RPMI8226 (cell line): ENCODE measurements at regions not wholly inside any gene's neighbourhood (a gene's known extent, or its start where the extent isn't known, plus 50 kb on each side); places are given as distances from the start of the nearest gene placed in this dataset.

Experiments
- DNase-seq: peaks from one replicate; pipeline ENCODE4 v3.0.0-alpha.2; 2015

- no peak for DNase-seq
Observed at GRCh38 chr4:27187786-27188185, 327.1 kb downstream of the STIM2 start.

DNA sequence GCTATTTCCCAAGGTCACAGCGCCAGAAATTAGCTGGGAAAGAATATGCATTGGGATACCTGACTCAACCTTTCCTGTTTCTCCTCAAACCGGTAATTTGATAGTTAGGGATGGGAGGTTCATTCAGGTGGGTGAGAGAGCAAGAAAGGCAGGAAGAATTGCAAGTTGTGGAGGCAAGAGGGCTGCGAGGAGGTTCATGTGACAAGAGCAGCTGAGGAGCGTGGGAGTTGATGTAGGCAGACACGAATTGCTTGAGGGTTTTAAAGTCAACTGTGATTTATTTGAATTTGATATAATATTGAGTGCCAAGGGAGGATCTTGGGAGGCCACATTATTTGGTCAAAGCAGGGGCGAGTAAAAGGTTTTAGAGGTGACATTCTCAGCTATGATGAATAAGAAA is 329.0 kb downstream of the STIM2 start:
- DNase-seq = no peak

DNA sequence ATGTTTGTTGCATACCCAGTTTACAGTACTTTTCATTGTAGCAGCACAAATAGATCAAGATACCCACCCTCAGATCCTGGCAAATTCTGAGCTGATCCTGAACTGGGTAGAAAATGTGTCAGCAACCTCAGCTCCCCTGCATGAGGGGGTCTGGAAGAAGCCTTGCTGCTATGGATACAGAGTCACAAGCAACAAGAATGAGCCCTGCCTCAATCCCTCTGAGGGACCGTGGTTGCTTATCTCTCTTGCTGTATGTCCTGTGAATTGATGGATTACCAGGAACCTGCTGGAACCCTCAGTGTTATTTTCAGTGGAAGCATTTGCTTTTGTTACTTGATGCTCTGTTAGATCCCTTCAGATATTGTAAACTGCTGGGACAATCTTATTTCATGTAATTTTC is 331.0 kb downstream of the STIM2 start:
- no peak for DNase-seq

DNA sequence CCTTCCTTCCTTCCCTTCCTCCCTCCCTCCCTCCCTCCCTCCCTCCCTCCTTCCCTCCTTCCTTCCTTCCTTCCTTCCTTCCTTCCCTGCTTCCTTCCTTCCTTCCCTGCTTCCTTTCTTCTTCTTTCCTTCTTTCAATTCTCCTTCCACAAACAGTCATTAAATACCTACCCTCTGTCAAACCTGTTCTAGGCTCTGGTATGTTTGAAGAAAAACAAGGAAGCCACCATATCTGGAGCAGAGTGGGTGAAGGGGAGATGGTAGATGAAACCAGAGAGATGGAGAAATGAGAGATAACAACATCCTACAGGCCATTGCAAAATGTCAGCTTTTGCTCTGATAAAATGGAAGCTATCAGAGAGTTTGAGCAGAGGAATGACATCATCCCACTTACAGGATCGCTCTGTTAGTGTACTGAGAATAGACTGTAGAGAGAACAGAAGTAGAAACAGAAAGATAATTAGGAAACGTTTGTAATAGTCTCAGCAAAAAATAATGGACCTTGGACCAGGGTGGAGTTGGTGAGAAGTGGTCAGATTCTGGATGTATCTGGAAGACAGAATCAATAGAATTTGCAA is 334.0 kb downstream of the STIM2 start:
- no peak for DNase-seq

- no peak for DNase-seq
Observed at GRCh38 chr4:27198246-27198645, 337.6 kb downstream of the STIM2 start.

GRCh38 chr4:27198971-27199370 is 338.3 kb downstream of the STIM2 start:
- no peak for DNase-seq

- no peak for DNase-seq
Observed at GRCh38 chr4:27206009-27206408, 345.4 kb downstream of the STIM2 start.

DNA sequence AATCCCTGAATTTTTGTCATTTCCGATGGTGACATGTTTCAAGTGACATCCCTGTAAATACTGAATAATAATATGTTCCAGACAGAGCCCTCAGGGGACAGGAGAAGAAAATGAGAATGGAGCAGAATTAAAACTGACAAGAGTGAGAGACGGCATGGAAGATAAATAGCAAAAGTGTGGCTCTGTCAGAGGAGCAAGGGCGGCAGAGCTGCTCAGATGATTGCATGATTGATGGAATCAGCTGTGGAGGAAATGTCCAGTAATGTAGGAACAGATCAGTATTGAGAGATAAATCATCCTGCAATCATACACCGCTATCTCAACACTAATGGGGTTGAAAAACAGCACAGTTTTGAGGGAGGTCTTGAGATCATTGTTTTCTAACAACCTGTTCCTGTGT is 350.3 kb downstream of the STIM2 start:
- no peak for DNase-seq

GRCh38 chr4:27214010-27214409 is 353.4 kb downstream of the STIM2 start:
- no peak for DNase-seq

DNA sequence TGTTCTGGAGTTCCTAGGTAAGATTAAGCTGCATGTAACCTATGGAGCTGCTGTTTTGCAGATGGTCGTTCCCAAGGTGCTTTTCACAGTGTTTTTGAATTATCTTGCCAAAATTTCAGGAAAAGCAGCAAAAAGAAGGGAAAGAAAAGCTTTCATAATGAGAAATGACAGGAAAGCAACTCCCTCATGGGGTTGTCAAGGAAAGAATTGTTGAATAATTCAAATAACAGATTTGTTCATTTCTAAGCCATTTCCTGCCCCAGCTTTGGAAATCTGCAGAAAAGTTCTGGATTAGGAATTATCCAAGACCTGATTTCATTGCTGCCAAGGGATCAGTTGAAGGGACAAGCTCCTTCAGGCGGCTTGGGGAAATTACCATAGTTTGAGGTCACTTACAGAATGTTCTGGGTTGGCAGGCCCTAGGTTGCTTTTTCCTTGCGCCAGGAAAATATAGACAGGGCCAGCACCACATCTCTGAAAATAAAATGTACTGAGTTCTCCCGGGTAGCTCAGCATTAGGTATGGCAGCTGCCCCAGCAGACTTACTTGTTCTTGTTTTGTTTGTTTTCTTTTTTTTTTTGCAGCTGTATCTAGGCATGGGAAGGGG is 354.7 kb downstream of the STIM2 start:
- no peak for DNase-seq

DNA sequence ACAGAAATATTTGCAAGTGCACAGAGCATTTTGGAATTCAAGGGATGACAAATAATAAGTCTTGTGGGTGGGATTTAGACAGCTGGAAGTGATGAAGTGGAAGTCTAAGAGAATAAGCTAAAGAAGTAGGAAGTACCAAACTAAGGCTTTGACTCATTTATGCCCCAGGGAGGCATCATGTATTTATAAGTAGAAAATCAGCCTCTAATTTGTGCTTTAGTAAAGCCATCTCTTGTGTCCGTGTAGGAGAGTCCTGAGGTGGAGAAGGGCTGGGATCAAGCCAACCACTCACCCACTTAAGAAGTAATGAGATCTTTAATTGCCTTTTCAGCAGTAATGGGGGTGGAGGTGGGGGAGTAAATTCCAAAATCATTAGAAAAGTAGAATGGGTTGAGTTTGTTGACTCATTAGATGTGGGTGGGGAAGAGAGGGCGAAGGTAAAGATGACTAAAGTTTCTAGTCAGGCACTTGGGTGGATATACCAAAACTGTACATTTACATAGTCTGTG is 356.7 kb downstream of the STIM2 start:
- no peak for DNase-seq

- no peak for DNase-seq
Observed at GRCh38 chr4:27218013-27218412, 357.4 kb downstream of the STIM2 start.

- no peak for DNase-seq
Observed at GRCh38 chr4:27223326-27223725, 362.7 kb downstream of the STIM2 start.

- DNase-seq = no peak
Observed at GRCh38 chr4:27233531-27233930, 372.9 kb downstream of the STIM2 start.

GRCh38 chr4:27234306-27234899 is 373.8 kb downstream of the STIM2 start:
- no peak for DNase-seq

- no peak for DNase-seq
Observed at GRCh38 chr4:27239641-27240040, 379.0 kb downstream of the STIM2 start.

DNA sequence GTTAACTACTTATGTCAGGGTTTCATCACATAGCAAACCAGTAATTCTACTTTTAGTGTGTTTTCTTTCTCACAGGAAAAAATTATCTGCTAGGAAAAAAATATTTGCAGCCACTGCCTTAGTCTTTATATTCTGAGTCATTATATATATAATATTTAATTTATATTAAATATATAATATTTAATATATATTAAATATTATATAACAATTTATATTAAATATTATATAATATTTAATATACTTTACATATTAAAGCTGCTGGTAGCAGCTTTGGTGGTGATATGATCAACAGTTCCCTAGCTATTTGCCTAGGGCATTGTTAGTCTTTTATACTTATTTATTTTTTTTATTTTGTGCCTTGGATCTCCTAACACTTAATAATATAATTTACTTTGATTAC is 381.6 kb downstream of the STIM2 start:
- DNase-seq = no peak

DNA sequence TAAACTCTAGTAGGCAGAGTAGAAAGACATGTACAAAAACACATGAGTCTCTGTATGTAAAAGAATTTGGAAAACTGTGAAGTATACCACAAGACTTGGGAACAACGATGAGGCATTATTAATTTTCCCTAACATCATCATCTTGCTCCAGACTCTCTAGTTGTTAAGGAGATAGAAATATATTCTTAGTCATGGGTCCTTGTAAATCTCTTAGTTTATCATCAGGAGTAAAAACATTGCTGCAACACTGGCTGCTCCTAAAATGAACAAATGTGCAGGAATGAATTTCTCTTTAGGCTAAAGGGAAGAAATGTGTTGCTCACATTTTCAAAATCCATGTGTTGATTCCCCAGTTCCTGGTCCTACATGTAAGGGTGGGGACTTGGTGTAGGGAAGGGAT is 384.6 kb downstream of the STIM2 start:
- no peak for DNase-seq

GRCh38 chr4:27248829-27249228 is 388.2 kb downstream of the STIM2 start:
- DNase-seq = no peak

DNA sequence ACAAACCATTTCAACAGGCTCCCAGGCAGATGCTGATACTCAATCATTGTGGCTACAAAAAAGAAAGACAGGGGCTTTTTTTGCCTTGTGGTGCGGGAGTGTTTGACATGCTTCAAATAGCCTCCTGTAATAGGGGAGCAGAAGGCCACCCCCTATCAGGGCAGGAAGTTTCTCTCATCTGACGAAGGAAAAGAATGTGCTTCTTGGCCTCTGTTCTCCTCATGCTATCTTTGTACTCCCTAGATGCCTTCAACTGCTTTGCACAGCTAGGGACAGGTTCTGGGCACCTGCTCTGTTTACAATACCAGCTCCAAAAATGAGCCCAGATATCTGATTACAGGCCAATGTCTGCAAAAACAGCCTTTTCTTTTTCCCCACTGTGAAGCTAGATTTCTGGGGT is 391.1 kb downstream of the STIM2 start:
- DNase-seq = no peak

DNA sequence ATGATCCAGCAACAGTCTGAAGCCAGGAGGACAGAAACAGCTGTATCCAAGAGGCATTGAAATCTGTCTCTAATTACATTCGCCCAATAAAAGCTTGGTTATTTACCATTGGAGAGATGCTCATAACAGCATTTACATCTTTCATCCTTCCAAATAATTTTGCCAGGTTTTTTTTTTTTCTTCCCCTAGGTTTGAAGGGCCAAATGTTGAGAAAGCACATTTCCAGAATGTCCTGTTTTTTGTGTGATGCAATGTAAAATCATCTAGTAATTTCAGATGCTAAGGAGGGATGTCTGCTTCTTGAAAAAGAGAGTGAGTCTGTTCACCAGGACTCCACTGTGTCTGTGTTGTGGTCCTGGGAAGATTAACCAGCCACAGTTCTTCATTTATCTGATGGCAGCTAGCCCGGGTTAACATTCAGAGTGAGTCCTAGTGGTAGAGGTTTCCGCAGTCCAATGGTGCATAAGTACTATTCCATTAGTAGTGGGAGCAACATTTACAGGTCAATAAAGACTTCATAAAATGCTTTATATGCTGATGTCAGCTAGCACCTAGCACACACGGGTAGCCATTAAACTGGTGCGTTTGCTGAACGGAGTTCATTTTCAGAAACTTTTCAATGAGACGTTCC is 406.8 kb downstream of the STIM2 start:
- no peak for DNase-seq

GRCh38 chr4:27267970-27268355 is 407.3 kb downstream of the STIM2 start:
- no peak for DNase-seq

DNA sequence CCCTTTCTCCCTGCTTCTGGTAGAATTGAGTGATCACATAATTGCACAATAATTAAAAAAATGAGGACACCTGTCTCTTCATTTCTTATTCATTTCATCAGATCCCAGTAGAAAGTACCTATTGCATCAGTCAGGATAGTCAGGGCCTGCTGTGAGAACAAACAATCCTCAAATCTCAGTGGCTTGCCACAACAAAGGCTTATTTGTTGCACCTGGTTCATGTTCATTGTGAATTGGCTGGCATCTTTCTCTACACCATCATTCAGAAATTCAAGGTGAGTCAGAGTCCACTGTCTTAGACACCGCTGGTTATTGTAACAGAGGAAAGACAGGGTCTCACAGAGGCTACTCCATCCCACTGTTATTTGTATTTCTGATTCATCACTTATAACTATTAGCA is 409.8 kb downstream of the STIM2 start:
- DNase-seq = no peak

GRCh38 chr4:27271555-27271954 is 410.9 kb downstream of the STIM2 start:
- no peak for DNase-seq
